Gastroesophageal sphincter (tissue), 3 donors: ENCODE measurements at regions not wholly inside any gene's neighbourhood (a gene's known extent, or its start where the extent isn't known, plus 50 kb on each side); places are given as distances from the start of the nearest gene placed in this dataset.

ENCODE experiments used
- POLR2AphosphoS5 ChIP-seq: sonication (generic); formaldehyde crosslinking; IDR thresholded peaks from one replicate; pipeline ENCODE4 v1.6.1; 2017; ENCODE audit warnings: antibody characterized with exemption
- TF ChIP-seq, protein P1 (sequence below), 4 experiments: fragments of 200-600 bp in 2 of 4; fragments of 450-650 bp in 2 of 4; sonication (generic) in 1 of 4; IDR thresholded peaks; one replicate each; pipeline ENCODE4 v1.5.1; 2017 to 2019; ENCODE audit warnings: antibody characterized with exemption in 4 of 4, mild to moderate bottlenecking in 2 of 4, moderate library complexity in 2 of 4

DNA sequence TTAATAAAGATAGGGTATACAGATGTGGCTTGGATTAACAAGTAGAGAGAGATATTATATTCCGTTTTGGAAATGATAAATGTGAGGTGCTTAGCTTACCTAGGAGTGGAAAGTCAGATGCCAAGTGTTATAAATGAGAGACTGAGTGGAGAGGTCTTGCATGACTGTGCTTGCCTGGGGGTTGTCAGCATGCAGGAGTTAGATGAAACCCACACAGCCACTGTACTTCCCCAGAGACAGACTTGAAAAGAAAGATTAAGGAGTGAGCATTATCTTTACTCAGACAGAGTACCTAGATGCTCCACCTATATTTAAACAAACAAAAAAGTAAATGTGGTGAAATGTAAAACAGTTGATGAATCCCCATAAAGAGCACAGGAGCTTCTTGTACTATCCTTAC, 482.7 kb downstream of the RIT2 start:
- no peak for TF ChIP-seq POLR2AphosphoS5
- TF ChIP-seq, protein P1, sequence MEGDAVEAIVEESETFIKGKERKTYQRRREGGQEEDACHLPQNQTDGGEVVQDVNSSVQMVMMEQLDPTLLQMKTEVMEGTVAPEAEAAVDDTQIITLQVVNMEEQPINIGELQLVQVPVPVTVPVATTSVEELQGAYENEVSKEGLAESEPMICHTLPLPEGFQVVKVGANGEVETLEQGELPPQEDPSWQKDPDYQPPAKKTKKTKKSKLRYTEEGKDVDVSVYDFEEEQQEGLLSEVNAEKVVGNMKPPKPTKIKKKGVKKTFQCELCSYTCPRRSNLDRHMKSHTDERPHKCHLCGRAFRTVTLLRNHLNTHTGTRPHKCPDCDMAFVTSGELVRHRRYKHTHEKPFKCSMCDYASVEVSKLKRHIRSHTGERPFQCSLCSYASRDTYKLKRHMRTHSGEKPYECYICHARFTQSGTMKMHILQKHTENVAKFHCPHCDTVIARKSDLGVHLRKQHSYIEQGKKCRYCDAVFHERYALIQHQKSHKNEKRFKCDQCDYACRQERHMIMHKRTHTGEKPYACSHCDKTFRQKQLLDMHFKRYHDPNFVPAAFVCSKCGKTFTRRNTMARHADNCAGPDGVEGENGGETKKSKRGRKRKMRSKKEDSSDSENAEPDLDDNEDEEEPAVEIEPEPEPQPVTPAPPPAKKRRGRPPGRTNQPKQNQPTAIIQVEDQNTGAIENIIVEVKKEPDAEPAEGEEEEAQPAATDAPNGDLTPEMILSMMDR (IDR thresholded peaks at IDR 0.05) = no peak
